NB4 (cell line): ENCODE measurements at regions not wholly inside any gene's neighbourhood (a gene's known extent, or its start where the extent isn't known, plus 50 kb on each side); places are given as distances from the start of the nearest gene placed in this dataset.

Experiments
- DNase-seq: peaks from one replicate; pipeline ENCODE4 v3.0.0; 2010; ENCODE audit warnings: low read depth
- H3K4me3 ChIP-seq: one replicate; pipeline ENCODE4 v1.5.1; 2011; ENCODE audit warnings: mild to moderate bottlenecking, low read depth, low read length, moderate library complexity
- CTCF ChIP-seq: IDR thresholded peaks from one replicate; pipeline ENCODE4 v1.5.1; 2012; ENCODE audit warnings: low read depth, low read length
- MAX ChIP-seq: IDR thresholded peaks from 2 replicates; pipeline ENCODE4 v1.6.1; 2011; ENCODE audit warnings: low read depth, low read length
- MYC ChIP-seq: IDR thresholded peaks from 2 replicates; pipeline ENCODE4 v1.6.1; 2011; ENCODE audit warnings: low read depth, low read length
- POLR2A ChIP-seq: IDR thresholded peaks from 2 replicates; pipeline ENCODE4 v1.6.1; 2011; ENCODE audit warnings: mild to moderate bottlenecking; ENCODE audit not compliant: insufficient read length; ENCODE audit errors: extremely low read depth

GRCh38 chr17:63066158-63066813 is 100.3 kb downstream of the TANC2 start:
- TF ChIP-seq MYC = no peak
- TF ChIP-seq CTCF = no peak
- TF ChIP-seq MAX = no peak
- no peak for TF ChIP-seq POLR2A
- DNase-seq = peak; percentile 6
- H3K4me3 ChIP-seq = no peak overlapping the region

GRCh38 chr17:63069245-63069644 is 103.2 kb downstream of the TANC2 start:
- DNase-seq = no peak
- no peak overlapping the region for H3K4me3 ChIP-seq
- no peak for TF ChIP-seq CTCF
- no peak for TF ChIP-seq POLR2A
- TF ChIP-seq MYC = no peak
- no peak for TF ChIP-seq MAX

- DNase-seq = no peak
- no peak overlapping the region for H3K4me3 ChIP-seq
- TF ChIP-seq MYC (no peak), POLR2A (no peak), MAX (no peak), CTCF (no peak)
Measured at GRCh38 chr17:63070031-63070430, 104.0 kb downstream of the TANC2 start.

- no peak for DNase-seq
- no peak overlapping the region for H3K4me3 ChIP-seq
- TF ChIP-seq POLR2A (no peak), CTCF (no peak), MAX (no peak), MYC (no peak)
Measured at GRCh38 chr17:63071797-63072196, 105.8 kb downstream of the TANC2 start.

GRCh38 chr17:63075969-63076368 is 109.9 kb downstream of the TANC2 start:
- peak; percentile 9 for DNase-seq
- TF ChIP-seq CTCF (no peak), MAX (no peak), POLR2A (no peak), MYC (no peak)
- H3K4me3 ChIP-seq = no peak overlapping the region

- DNase-seq = no peak
- no peak for TF ChIP-seq CTCF
- TF ChIP-seq POLR2A = no peak
- no peak for TF ChIP-seq MYC
- TF ChIP-seq MAX = no peak
- H3K4me3 ChIP-seq = no peak overlapping the region
Measured at GRCh38 chr17:63078707-63079106, 112.7 kb downstream of the TANC2 start.
